ENCODE measurements at regions not wholly inside any gene's neighbourhood (a gene's known extent, or its start where the extent isn't known, plus 50 kb on each side); places are given as distances from the start of the nearest gene placed in this dataset.
"Not testable (repeated sequence)": the region's sequence is repeated elsewhere in the genome, so short reads cannot be mapped to it uniquely, and the experiment has no call there.

- DNase-seq, result no peak
Measured at GRCh38 chr7:131683536-131684125, 127.2 kb upstream of the PODXL start.

GRCh38 chr7:131681961-131682360 is 125.5 kb upstream of the PODXL start:
- DNase-seq, result no peak

- not testable (repeated sequence) for DNase-seq
Measured at GRCh38 chr7:131679071-131679470, 122.6 kb upstream of the PODXL start.

GRCh38 chr7:131676850-131677249 is 120.4 kb upstream of the PODXL start:
- DNase-seq, result not testable (repeated sequence)

- DNase-seq, result no peak
Measured at GRCh38 chr7:131674131-131674530, 117.7 kb upstream of the PODXL start.

DNA sequence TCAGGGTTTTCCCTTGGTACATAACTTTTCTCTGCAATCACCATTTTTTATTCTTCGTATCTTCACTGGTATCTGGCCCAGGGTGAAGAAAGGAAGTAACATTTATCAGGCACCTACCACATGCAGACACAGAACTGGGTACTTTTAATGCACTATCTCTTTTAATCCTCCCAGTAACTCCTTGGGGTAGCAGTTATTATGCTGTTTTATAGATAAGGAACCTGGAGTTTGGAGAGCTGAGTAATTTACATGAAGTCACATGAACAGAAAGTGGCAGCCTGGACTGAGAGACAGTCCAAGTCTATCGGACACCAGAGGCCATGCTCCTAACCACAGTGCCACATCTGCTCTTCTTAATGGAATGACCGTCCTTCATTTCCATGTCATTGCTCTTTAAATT is 117.1 kb upstream of the PODXL start:
- DNase-seq, result no peak

GRCh38 chr7:131670406-131670805 is 114.0 kb upstream of the PODXL start:
- DNase-seq, result no peak

DNA sequence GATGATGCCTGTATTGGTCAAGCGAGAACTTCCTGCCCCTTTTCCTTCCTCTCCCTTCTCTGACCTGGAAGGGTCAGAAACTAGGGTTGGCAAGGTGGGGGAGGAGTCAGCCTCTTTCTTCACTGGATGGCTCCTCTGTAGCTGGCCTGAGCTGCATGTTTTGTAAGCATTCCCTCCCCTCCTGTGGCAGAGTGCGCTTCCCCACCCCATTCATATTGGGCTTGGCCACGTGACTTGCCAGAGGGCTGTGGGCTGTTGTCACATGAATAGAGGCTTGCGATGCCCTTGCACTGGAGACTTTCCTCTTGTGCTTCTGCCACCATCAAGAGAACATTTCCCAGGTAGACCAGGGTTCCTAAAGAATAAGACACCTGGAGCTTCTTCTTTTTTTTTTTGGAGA is 111.3 kb upstream of the PODXL start:
- no peak for DNase-seq

GRCh38 chr7:131665021-131665420 is 108.6 kb upstream of the PODXL start:
- DNase-seq, result no peak

GRCh38 chr7:131664570-131664969 is 108.1 kb upstream of the PODXL start:
- no peak for DNase-seq

- not testable (repeated sequence) for DNase-seq
Measured at GRCh38 chr7:131662301-131662873, 106.0 kb upstream of the PODXL start.

GRCh38 chr7:131657881-131658280 is 101.5 kb upstream of the PODXL start:
- no peak for DNase-seq

GRCh38 chr7:131656980-131657723 is 100.7 kb upstream of the PODXL start:
- no peak for DNase-seq

DNA sequence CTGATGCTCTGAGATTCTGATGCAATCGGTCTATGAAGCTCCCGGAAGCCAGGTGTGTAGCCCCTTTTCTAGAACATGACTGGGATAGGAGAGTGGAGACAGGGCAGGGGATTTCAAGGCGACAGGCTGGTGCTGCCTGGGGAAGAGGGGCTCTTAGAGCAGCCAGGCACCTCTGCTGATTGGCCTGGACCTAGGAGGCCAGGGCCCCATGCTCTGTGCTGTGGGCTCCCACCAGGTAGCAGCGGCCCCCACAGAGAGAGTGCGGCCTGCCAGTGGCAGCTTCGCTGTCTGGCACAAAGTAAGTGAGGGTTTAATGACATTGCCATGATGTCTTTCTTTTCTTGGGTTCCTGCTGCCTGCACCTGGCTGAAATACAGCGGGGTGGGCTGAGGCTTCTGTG is 99.4 kb upstream of the PODXL start:
- no peak for DNase-seq

- DNase-seq, result no peak
Measured at GRCh38 chr7:131655447-131655846, 99.0 kb upstream of the PODXL start.

DNA sequence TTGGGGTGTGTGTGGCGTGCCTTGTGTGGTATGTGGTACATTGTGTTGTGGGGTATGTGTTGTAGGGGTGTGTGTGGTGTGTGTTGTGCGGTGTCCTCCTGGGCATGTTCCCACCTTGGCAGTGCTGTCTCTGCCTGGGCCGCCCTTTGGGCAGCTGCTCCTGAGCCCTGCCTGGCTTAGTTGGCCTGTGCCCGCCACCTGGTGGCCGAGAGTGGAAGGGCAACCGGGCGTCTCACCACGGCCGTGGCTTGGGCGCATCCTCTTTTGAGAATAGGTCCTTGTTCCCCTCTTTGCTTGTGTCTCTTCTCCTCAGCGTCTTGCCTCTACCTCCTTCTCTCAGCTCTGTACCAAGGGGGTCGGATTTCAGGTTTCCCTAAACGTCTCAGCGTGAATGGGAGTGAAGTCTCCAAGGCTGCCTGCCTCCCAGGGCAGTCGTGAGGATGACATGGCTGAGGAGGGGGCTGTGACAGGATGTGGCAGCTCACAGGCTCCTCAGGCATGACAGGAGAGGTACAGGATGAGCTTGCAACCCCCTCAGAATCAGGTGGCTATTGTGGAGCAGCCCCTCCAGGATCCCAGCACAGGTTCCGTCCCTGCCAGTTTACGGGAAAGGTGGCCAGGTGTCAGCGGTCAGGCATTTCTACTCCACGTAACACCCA is 98.4 kb upstream of the PODXL start:
- DNase-seq, result peak in 54 of 56 donors; percentile 9 to 91 (median 57)

DNA sequence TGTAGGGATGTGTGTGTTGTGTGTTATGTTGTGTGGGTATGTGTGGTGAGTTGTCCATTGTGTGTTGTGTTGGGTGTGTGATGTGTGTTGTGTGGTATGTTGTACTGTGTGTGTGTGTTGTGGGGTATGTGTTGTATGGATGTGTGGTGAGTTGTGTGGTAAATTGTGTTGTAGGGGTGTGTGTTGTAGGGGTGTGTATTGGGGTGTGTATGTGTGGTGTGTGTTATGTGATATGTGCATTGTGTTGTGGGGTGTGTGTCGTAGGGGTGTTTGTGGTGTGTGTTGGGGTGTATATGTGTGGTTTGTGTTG is 97.8 kb upstream of the PODXL start:
- no peak for DNase-seq

GRCh38 chr7:131653418-131654248 is 97.2 kb upstream of the PODXL start:
- DNase-seq, result no peak

DNA sequence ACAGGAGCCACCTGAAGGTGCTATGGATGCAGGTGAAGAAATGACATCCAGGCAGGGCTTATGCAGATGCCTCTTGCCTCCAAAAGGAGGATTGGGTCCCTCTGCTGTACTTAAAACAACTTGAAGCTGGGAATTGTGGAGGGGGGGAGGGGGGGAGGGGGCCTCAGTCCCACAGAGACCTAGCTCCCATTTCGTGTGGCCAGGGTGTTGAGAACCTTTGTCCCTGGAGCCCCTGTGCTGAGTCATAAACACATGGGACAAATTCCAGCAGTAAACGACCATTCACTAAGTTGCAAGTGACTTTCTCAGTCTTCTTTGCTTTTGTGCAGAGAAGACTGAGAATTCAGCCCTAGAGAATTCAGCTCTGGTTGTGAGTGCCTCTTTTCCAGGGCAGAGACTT is 96.5 kb upstream of the PODXL start:
- no peak for DNase-seq

- no peak for DNase-seq
Measured at GRCh38 chr7:131652194-131652593, 95.8 kb upstream of the PODXL start.

DNA sequence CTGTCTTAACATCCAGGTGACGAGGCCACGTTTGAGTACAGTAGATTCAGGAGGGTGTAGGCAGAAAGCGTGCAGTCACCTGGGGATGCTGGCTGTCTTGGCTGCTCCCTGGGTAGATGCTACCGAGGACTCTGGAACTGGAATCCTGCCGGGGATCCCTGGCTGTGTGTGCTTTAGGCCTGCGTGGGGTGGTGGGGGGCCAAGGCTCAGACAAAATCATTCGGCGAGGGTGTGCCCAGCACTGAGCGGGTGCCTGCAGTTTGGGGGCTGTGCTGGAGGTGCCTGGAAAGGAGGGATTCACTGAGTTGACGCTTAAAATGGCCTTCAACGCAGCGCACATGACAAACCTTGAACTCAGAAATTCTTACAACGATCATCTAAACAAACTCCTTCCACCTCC is 93.5 kb upstream of the PODXL start:
- DNase-seq, result no peak
